ENCODE measurements at regions not wholly inside any gene's neighbourhood (a gene's known extent, or its start where the extent isn't known, plus 50 kb on each side); places are given as distances from the start of the nearest gene placed in this dataset.
"Not testable (repeated sequence)": the region's sequence is repeated elsewhere in the genome, so short reads cannot be mapped to it uniquely, and the experiment has no call there.

DNA sequence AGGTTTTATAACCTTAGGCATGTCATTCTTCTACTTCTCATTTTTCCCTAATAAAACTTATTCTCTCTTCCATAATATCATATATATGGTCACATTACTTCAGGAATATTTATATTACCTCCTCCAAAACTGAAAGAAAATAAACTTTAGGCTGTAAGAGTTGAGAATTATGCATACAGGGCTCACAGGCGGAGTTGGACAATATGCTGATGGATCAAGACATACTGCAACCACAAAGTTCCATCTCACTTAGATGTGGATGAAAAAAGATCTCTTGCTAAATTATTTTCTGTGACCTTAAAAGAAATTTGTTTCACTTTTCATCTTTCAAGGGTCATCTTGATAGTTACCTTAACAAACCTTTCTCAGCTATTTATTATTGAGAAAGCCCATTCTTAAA is 152.6 kb upstream of the PDE4B start:
- Histone ChIP-seq H3K27ac (no peak overlapping the region), H3K27me3 (no peaks in the 10 kb centered on the region), H3K36me3 (no peaks in the 10 kb centered on the region), H3K4me1 (no peaks in the 10 kb centered on the region), H3K9me3 (no peaks in the 10 kb centered on the region), H3K4me3 (no peak overlapping the region)
- intact Hi-C loops (cut with DNase I): no loop called here
- no peak for DNase-seq
- no peak for ATAC-seq
- TF ChIP-seq, protein P1, sequence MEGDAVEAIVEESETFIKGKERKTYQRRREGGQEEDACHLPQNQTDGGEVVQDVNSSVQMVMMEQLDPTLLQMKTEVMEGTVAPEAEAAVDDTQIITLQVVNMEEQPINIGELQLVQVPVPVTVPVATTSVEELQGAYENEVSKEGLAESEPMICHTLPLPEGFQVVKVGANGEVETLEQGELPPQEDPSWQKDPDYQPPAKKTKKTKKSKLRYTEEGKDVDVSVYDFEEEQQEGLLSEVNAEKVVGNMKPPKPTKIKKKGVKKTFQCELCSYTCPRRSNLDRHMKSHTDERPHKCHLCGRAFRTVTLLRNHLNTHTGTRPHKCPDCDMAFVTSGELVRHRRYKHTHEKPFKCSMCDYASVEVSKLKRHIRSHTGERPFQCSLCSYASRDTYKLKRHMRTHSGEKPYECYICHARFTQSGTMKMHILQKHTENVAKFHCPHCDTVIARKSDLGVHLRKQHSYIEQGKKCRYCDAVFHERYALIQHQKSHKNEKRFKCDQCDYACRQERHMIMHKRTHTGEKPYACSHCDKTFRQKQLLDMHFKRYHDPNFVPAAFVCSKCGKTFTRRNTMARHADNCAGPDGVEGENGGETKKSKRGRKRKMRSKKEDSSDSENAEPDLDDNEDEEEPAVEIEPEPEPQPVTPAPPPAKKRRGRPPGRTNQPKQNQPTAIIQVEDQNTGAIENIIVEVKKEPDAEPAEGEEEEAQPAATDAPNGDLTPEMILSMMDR (IDR thresholded peaks at IDR 0.05): no peak
- no peak for TF ChIP-seq POLR2A (IDR thresholded peaks at IDR 0.05)
- WGBS (ENCODE audit: insufficient coverage, low coverage, low lambda C conversion rate, missing lambda C conversion rate): 93% methylated on average over 1 of the region's 1 CpG

DNA sequence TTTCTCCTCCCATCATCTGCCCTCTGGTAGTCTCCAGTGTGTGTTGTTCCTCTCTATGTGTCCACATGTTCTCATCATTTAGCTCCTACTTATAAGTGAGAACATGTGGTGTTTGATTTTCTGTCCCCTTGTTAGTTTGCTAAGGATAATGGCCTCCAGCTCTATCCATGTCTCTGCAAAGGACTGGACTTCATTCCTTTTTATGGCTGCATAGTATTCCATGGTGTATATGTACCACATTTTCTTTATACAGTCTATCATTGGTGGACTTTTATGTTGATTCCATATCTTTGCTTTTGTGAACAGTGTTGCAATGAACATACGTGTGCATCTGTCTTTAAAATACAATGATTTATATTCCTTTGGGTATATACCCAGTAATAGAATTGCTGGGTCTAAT is 143.5 kb upstream of the PDE4B start:
- 79% methylated on average over 1 of the region's 1 CpG for WGBS (ENCODE audit: insufficient coverage, low coverage, low lambda C conversion rate, missing lambda C conversion rate)
- H3K9me3 ChIP-seq; ATAC-seq; intact Hi-C loops (cut with DNase I); H3K4me3 ChIP-seq; H3K4me1 ChIP-seq; H3K27ac ChIP-seq; DNase-seq; H3K27me3 ChIP-seq; H3K36me3 ChIP-seq: not testable (repeated sequence)

DNA sequence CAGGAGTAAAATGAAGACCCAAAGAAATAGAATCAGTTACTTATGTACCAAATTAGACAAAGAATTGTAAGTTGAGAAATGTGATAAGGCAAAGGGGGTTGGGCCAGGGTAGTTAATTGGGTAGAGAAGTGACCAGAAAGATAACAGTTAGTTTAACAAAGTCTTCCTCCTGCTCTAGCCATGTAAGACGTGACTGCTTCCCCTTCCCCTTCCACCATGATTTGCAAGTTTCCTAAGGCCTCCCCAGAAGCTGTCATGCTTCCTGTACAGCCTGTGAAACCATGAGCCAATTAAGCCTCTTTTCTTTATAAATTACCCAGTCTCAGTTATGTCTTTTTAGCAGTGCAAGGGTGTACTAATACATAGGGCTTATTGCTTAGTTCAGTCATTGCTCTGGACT is 142.0 kb upstream of the PDE4B start:
- DNase-seq (no peak), ATAC-seq (no peak)
- Histone ChIP-seq H3K9me3 (no peaks in the 10 kb centered on the region), H3K27ac (no peak overlapping the region), H3K36me3 (no peaks in the 10 kb centered on the region), H3K4me3 (no peak overlapping the region), H3K27me3 (no peaks in the 10 kb centered on the region), H3K4me1 (no peaks in the 10 kb centered on the region)
- no peak for TF ChIP-seq POLR2A (IDR thresholded peaks at IDR 0.05)
- TF ChIP-seq, protein P1 (IDR thresholded peaks at IDR 0.05): no peak
- 50% methylated on average over 1 of the region's 1 CpG for WGBS (ENCODE audit: insufficient coverage, low coverage, low lambda C conversion rate, missing lambda C conversion rate)
- intact Hi-C loops (cut with DNase I): no loop called here

DNA sequence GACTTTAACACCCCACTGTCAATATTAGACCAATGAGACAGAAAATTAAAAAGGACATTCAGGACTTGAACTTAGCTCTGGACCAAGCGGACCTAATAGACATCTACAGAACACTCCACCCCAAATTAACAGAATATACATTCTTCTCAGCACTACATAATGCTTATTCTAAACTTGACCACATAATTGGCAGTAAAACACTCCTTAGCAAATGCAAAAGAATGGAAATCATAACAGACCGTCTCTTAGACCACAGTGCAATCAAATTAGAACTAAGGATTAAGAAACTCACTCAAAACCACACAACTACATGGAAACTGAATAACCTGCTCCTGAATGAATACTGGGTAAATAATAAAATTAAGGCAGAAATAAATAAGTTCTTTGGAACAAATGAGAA is 138.2 kb upstream of the PDE4B start:
- H3K4me3 ChIP-seq; H3K36me3 ChIP-seq; DNase-seq; H3K4me1 ChIP-seq; H3K27me3 ChIP-seq; intact Hi-C loops (cut with DNase I); H3K9me3 ChIP-seq; ATAC-seq; H3K27ac ChIP-seq: not testable (repeated sequence)
- 80% methylated on average over 2 of the region's 2 CpGs for WGBS (ENCODE audit: insufficient coverage, low coverage, low lambda C conversion rate, missing lambda C conversion rate)

DNA sequence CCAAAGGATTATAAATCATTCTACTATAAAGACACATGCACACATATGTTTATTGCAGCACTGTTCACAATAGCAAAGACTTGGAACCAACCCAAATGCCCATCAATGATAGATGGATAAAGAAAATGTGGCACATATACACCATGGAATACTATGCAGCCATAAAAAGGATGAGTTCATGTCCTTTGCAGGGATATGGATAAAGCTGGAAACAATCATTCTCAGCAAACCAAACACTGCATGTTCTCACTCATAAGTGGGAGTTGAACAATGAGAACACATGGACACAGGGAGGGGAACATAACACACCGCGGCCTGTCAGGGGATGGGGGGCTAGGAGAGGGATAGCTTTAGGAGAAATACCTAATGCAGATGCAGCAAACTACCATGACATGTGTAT is 135.1 kb upstream of the PDE4B start:
- DNase-seq; intact Hi-C loops (cut with DNase I); H3K9me3 ChIP-seq; H3K27ac ChIP-seq; H3K36me3 ChIP-seq; H3K4me3 ChIP-seq; H3K27me3 ChIP-seq; H3K4me1 ChIP-seq; ATAC-seq: not testable (repeated sequence)
- 81% methylated on average over 2 of the region's 2 CpGs for WGBS (ENCODE audit: insufficient coverage, low coverage, low lambda C conversion rate, missing lambda C conversion rate)

DNA sequence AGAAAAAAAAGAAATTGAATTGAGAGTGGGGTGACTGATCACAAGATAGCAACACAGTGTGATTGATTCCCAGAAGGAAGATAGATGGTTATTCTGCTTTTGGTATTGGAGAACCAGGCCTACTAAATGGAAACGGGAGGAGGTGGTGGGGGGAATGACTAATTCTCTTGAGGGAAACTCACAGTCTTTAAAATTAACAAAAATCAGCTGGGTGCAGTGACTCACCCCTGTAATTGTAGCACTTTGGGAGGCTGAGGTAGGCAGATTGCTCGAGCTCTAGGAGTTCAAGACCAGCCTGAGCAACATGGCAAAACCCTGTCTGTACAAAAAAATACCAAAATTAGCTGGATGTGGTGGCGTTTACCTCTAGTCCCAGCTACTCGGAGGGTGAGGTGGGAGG is 134.6 kb upstream of the PDE4B start:
- WGBS (ENCODE audit: insufficient coverage, low coverage, low lambda C conversion rate, missing lambda C conversion rate): 48% methylated on average over 4 of the region's 4 CpGs
- ATAC-seq (no peak), DNase-seq (no peak)
- Histone ChIP-seq H3K27me3 (no peaks in the 10 kb centered on the region), H3K9me3 (no peaks in the 10 kb centered on the region), H3K36me3 (no peaks in the 10 kb centered on the region), H3K4me1 (no peaks in the 10 kb centered on the region), H3K4me3 (no peak overlapping the region), H3K27ac (no peak overlapping the region)
- intact Hi-C loops (cut with DNase I): no loop called here
- TF ChIP-seq, protein P1 (IDR thresholded peaks at IDR 0.05): no peak
- TF ChIP-seq POLR2A (IDR thresholded peaks at IDR 0.05): no peak

All from right lobe of liver (tissue), 6 donors.